ENCODE measurements at regions not wholly inside any gene's neighbourhood (a gene's known extent, or its start where the extent isn't known, plus 50 kb on each side); places are given as distances from the start of the nearest gene placed in this dataset.

DNA sequence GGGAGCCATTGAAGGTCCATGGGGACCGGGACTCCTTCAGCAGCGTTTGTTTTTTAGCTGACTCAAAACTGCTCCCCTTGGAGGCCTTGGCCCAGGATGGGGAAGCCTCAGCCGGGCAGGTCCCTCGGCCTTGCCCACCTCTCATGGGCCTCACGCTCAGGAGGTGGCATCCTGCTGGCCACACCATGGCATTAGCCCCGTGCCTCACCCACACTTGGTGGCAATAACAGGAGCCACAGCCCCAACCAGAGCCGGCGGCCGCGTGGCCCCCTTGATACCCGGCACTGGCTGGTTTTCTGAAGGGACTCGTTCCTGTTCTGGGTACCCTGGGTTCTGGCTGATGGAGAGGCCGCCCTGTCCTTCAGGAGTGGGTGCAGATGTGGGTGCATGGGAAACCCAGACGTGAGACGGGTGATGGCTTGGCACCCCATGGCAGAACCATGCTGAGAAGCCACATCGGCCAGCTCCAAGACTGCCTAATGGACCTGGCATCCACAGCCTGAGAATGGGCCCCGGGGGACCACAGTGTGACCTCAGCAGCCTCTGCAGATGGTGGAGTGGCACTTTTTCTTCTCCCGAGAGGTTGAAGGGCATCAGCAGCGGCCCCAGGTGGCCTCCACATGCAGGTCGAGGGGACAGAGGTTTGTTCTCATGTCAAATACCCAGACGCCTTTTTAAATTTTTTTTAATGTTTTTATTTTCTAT lies 49.8 kb upstream of the PPARA start:
- no peak overlapping the region for H4K5ac ChIP-seq (ENCODE audit: low read depth, low read length)
- in situ Hi-C loops (cut with MboI; ENCODE audit: low sequenced_read_pairs) (no loop called here), intact Hi-C loops (cut with micrococcal nuclease) (no loop called here), dilution Hi-C loops (cut with HindIII; ENCODE audit: low sequenced_read_pairs, unreplicated experiment) (no loop called here)
- 100% methylated on average over 7 of the region's 21 CpGs; no CpG with 5 or more reads in 1 of the 2 experiments for WGBS, 2 experiments (ENCODE audit: extremely low coverage in 2 of 2, insufficient read length in 1 of 2)
- H3K36me3 ChIP-seq (ENCODE audit: control insufficient read depth, insufficient read depth, low read length), result peaks cover 63% of the 10 kb centered on the region
- H2AK9ac ChIP-seq (replicated peaks; ENCODE audit: low read depth, low read length, poor library complexity), result no peak overlapping the region
- POLR2A ChIA-PET (ENCODE audit: unreplicated experiment), result no interaction called here
- no peak overlapping the region for H3K4me2 ChIP-seq (ENCODE audit: low read depth, low read length)
- no peak overlapping the region for H2BK120ac ChIP-seq (ENCODE audit: low read depth, low read length)
- peaks cover 7% of the 10 kb centered on the region; the same call in 1 of the 2 replicates for H3K4me1 ChIP-seq (ENCODE audit: control insufficient read depth, insufficient read depth, low read length)
- H2BK15ac ChIP-seq (ENCODE audit: low read depth, low read length), result no peak overlapping the region
- H3K9me3 ChIP-seq (ENCODE audit: control insufficient read depth, insufficient read depth, low read length), result no peaks in the 10 kb centered on the region
- peaks cover 23 to 82% of the 10 kb centered on the region in 2 experiments for H3K79me1 ChIP-seq (ENCODE audit: low read depth in 1 of 2, low read length in 2 of 2)
- H3K27me3 ChIP-seq (ENCODE audit: control insufficient read depth, insufficient read depth, low read length), result no peaks in the 10 kb centered on the region
- H3K4ac ChIP-seq (ENCODE audit: low read depth, low read length), result no peak overlapping the region
- no peak overlapping the region for H3K23ac ChIP-seq (ENCODE audit: low read depth, low read length)
- DNase-seq, result no peak
- no peak for ATAC-seq (ENCODE audit: low read depth)
- no peak for TF ChIP-seq RAD21 (IDR thresholded peaks at IDR 0.05; ENCODE audit: low read length)
- no peak for TF ChIP-seq FOS (IDR thresholded peaks at IDR 0.05; ENCODE audit: low read depth, low read length)
- no peak for TF ChIP-seq RFX5 (IDR thresholded peaks at IDR 0.05; ENCODE audit: low read depth, low read length)
- no peak for TF ChIP-seq MAZ (IDR thresholded peaks at IDR 0.05; ENCODE audit: borderline replicate concordance, low read depth, low read length)
- TF ChIP-seq, protein P1, sequence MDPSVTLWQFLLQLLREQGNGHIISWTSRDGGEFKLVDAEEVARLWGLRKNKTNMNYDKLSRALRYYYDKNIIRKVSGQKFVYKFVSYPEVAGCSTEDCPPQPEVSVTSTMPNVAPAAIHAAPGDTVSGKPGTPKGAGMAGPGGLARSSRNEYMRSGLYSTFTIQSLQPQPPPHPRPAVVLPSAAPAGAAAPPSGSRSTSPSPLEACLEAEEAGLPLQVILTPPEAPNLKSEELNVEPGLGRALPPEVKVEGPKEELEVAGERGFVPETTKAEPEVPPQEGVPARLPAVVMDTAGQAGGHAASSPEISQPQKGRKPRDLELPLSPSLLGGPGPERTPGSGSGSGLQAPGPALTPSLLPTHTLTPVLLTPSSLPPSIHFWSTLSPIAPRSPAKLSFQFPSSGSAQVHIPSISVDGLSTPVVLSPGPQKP (IDR thresholded peaks at IDR 0.05; ENCODE audit: borderline replicate concordance, low read depth, low read length), result no peak
- TF ChIP-seq NFE2L2 (IDR thresholded peaks at IDR 0.05; ENCODE audit: low read depth, low read length), result no peak
- TF ChIP-seq POLR2A (IDR thresholded peaks at IDR 0.05; ENCODE audit: low read depth, low read length), result no peak
- no peak for TF ChIP-seq CHD1 (IDR thresholded peaks at IDR 0.05; ENCODE audit: low read depth, low read length)
- TF ChIP-seq, protein P2, sequence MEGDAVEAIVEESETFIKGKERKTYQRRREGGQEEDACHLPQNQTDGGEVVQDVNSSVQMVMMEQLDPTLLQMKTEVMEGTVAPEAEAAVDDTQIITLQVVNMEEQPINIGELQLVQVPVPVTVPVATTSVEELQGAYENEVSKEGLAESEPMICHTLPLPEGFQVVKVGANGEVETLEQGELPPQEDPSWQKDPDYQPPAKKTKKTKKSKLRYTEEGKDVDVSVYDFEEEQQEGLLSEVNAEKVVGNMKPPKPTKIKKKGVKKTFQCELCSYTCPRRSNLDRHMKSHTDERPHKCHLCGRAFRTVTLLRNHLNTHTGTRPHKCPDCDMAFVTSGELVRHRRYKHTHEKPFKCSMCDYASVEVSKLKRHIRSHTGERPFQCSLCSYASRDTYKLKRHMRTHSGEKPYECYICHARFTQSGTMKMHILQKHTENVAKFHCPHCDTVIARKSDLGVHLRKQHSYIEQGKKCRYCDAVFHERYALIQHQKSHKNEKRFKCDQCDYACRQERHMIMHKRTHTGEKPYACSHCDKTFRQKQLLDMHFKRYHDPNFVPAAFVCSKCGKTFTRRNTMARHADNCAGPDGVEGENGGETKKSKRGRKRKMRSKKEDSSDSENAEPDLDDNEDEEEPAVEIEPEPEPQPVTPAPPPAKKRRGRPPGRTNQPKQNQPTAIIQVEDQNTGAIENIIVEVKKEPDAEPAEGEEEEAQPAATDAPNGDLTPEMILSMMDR (conservative IDR thresholded peaks at IDR 0.05; ENCODE audit: low read depth, low read length), result no peak
- TF ChIP-seq MAFK (IDR thresholded peaks at IDR 0.05; ENCODE audit: low read depth, low read length), result no peak
- TF ChIP-seq CEBPB (IDR thresholded peaks at IDR 0.05; ENCODE audit: low read depth, low read length), result no peak
- no peak for TF ChIP-seq SMC3 (IDR thresholded peaks at IDR 0.05; ENCODE audit: low read depth, low read length)
- no peak for TF ChIP-seq MXI1 (IDR thresholded peaks at IDR 0.05; ENCODE audit: borderline replicate concordance, low read depth, low read length)
- TF ChIP-seq BHLHE40 (IDR thresholded peaks at IDR 0.05; ENCODE audit: low read depth, low read length), result no peak
- TF ChIP-seq, protein P3, sequence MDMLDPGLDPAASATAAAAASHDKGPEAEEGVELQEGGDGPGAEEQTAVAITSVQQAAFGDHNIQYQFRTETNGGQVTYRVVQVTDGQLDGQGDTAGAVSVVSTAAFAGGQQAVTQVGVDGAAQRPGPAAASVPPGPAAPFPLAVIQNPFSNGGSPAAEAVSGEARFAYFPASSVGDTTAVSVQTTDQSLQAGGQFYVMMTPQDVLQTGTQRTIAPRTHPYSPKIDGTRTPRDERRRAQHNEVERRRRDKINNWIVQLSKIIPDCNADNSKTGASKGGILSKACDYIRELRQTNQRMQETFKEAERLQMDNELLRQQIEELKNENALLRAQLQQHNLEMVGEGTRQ (IDR thresholded peaks at IDR 0.05; ENCODE audit: low read depth, low read length), result no peak
- no peak for TF ChIP-seq RCOR1 (IDR thresholded peaks at IDR 0.05; ENCODE audit: insufficient replicate concordance, low read length)
- no peak overlapping the region for H3K18ac ChIP-seq (ENCODE audit: low read depth, low read length)
- H4K91ac ChIP-seq (ENCODE audit: insufficient read depth, low read depth, low read length), result no peak overlapping the region
- BruUV-seq (replicated peaks), result no TSS peak
- no peak overlapping the region for H4K8ac ChIP-seq (ENCODE audit: low read depth in 2 of 2, low read length in 2 of 2)
- H3K9me1 ChIP-seq (ENCODE audit: insufficient read depth, low read length), result no peaks in the 10 kb centered on the region
- no peak overlapping the region for H3K4me3 ChIP-seq (ENCODE audit: insufficient read depth, low read depth, low read length)
- no peak overlapping the region for H3K9ac ChIP-seq (ENCODE audit: low read depth, low read length)
- H2AFZ ChIP-seq (replicated peaks; ENCODE audit: low read length, poor library complexity), result no peak overlapping the region
- peaks cover 42% of the 10 kb centered on the region for H4K20me1 ChIP-seq (ENCODE audit: insufficient read depth, low read length)
- no peak overlapping the region for H3K27ac ChIP-seq (ENCODE audit: insufficient read depth, low read length)
- H3K56ac ChIP-seq (ENCODE audit: extremely low read depth, insufficient read depth, low read length), result no peak overlapping the region
- no peak overlapping the region for H3K14ac ChIP-seq (replicated peaks; ENCODE audit: low read depth, low read length)
- no peak overlapping the region for H2BK5ac ChIP-seq (ENCODE audit: low read depth, low read length, poor library complexity, severe bottlenecking)
- CTCF ChIA-PET, result no interaction called here
- no peak overlapping the region for H2AK5ac ChIP-seq (ENCODE audit: low read depth, low read length)
- no peak overlapping the region for H2BK20ac ChIP-seq (ENCODE audit: low read depth, low read length)

All from IMR-90 (cell line).